Heart left ventricle (tissue), 13 donors: ENCODE measurements at regions not wholly inside any gene's neighbourhood (a gene's known extent, or its start where the extent isn't known, plus 50 kb on each side); places are given as distances from the start of the nearest gene placed in this dataset.
"Not testable (repeated sequence)": the region's sequence is repeated elsewhere in the genome, so short reads cannot be mapped to it uniquely, and the experiment has no call there.

Experiments
- CTCF ChIP-seq, 12 donors: fragments of 200-600 bp; sonication (generic) in 4 of 12; IDR thresholded peaks; one replicate each; pipeline versions ENCODE4 v1.5.0 to v1.8.0; 2018 to 2022; ENCODE audit warnings: antibody characterized with exemption in 12 of 12, mild to moderate bottlenecking in 5 of 12
- POLR2A ChIP-seq, 2 donors: fragments of 450-650 bp; IDR thresholded peaks; one replicate each; pipeline ENCODE4 v1.6.1; 2017; ENCODE audit warnings: antibody characterized with exemption in 2 of 2, mild to moderate bottlenecking in 2 of 2, moderate library complexity in 2 of 2
- donor health status: ischemic (EF 13 %, LVEDD 7.1; RV severe dilation, severe dysfunction).
- donor health status: DM: no; HTN: yes; CAD: no.
- donor health status: DM: no; HTN: no; CAD: no.
- donor health status: ischemic (EF 25% LVEDD 6.9; RV normal size, moderate dysfunction).
- donor health status: ischemic (EF 25% LVEDD 5.7; RV mildly dilated, moderate dysfunction).
- donor health status: ischemic (EF 35%, LVEDD 5.7; RV mildly dilated, moderate dysfunction).
- donor health status: nonischemic (EF 11% LVEDD 7.7; RV severe dilation, severe dysfunction).
- donor health status: DM: yes; HTN: yes; CAD: no.
- donor health status: PGD.
- donor health status: ischemic (EF 29% LVEDD 5.4; RV normal size, mild dysfunction).
- donor health status: nonischemic (EF 23%, LVEDD 6.1; RV moderate dilation, normal function).

- not testable (repeated sequence) for TF ChIP-seq CTCF, POLR2A (IDR thresholded peaks at IDR 0.05)
These were observed 80.0 kb upstream of the PNPT1 start for GRCh38 chr2:55773651-55774050.
